Fibroblast of pulmonary artery (primary cell): ENCODE measurements at regions not wholly inside any gene's neighbourhood (a gene's known extent, or its start where the extent isn't known, plus 50 kb on each side); places are given as distances from the start of the nearest gene placed in this dataset.

Experiments
- DNase-seq: peaks from one replicate; pipeline ENCODE4 v3.0.0-alpha.2; 2010; ENCODE audit warnings: low read depth
- H3K4me3 ChIP-seq: replicated peaks from 2 replicates; pipeline ENCODE4 v1.5.1; 2011; ENCODE audit warnings: low read depth, mild to moderate bottlenecking, control low read depth, low read length, moderate library complexity
- CTCF ChIP-seq: IDR thresholded peaks from 2 replicates; pipeline ENCODE4 v1.5.1; 2011; ENCODE audit warnings: mild to moderate bottlenecking, control low read depth, low read length, inconsistent platforms; ENCODE audit errors: missing control alignments

GRCh38 chr12:131258398-131258797, 304.7 kb downstream of the ADGRD1 start:
- no peak for DNase-seq
- H3K4me3 ChIP-seq, result no peak overlapping the region
- no peak for TF ChIP-seq CTCF

DNA sequence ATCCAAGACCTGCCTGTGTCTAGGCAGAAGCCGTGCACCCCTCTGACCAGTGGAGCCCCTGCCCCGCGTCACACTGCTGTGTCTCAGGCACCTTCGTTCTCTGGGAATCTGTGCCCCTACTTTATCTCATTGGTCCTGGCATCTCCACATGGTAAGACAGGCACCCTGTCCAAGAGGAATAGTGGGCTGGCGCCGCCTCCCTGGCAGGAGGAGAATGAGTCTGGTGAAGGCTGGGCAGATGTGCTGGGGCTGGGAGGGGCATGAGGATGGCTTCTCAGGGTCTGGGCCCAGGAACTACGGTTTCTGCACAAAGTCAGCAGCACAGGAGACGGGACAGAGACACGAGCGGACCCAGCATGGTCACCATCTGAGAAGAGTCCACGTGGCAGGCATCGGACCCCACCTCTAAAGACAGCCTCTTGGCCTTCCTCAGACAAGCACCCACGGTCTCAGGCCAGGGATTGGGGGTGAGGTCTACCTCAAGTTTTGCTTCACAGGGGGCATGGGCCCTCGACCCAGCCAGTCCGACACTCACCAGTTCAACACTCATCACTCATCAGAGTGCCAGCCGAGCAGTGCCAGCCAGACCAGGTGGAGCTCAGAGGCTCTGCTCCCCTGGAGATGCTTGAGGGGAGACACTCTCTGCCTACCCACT, 306.7 kb downstream of the ADGRD1 start:
- DNase-seq, result no peak
- no peak for TF ChIP-seq CTCF
- H3K4me3 ChIP-seq, result no peak overlapping the region

DNA sequence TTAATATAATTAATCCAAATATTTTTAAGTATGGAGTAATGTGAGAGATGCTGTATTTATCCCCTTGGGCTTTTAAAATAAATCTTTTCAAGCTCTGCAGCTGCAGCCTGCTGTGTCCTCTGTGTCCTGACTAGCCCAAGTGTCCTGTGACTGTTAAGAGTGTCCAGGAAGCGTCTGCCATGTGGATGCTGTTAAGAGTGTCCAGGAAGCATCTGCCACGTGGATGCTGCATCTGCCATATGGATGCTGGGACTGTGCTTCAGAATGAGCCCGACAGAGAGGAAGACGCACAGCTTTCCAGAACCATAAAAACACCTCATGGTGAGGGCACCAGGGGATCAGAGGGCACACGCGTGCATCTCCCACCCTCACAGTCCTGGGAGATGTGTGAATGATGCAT, 307.2 kb downstream of the ADGRD1 start:
- DNase-seq, result no peak
- TF ChIP-seq CTCF, result no peak
- H3K4me3 ChIP-seq, result no peak overlapping the region

- no peak for DNase-seq
- TF ChIP-seq CTCF, result no peak
- no peak overlapping the region for H3K4me3 ChIP-seq
Observed at GRCh38 chr12:131261906-131262305, 308.2 kb downstream of the ADGRD1 start.

DNA sequence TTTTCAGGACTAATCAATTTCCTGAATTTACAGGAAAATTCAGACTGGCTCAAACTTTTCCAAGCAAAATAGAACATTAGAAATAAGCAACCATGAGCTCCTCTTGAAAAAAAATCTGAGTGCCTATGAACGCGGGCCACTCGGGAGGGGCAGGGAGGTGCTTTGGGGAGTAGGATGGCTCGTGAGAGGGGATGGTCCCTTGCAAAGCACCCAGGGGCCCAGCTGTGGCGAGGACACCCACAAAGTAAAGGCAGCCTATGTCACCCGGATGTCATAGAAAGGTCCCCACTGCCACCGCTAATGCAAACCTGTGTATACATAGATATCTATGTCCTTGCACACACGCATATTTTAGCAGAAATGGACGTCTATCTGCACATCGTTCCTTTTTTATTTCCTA, 309.9 kb downstream of the ADGRD1 start:
- TF ChIP-seq CTCF, result no peak
- no peak for DNase-seq
- H3K4me3 ChIP-seq, result no peak overlapping the region

GRCh38 chr12:131264635-131265034, 310.9 kb downstream of the ADGRD1 start:
- no peak for TF ChIP-seq CTCF
- DNase-seq, result no peak
- no peak overlapping the region for H3K4me3 ChIP-seq
